ENCODE measurements at regions not wholly inside any gene's neighbourhood (a gene's known extent, or its start where the extent isn't known, plus 50 kb on each side); places are given as distances from the start of the nearest gene placed in this dataset.

DNA sequence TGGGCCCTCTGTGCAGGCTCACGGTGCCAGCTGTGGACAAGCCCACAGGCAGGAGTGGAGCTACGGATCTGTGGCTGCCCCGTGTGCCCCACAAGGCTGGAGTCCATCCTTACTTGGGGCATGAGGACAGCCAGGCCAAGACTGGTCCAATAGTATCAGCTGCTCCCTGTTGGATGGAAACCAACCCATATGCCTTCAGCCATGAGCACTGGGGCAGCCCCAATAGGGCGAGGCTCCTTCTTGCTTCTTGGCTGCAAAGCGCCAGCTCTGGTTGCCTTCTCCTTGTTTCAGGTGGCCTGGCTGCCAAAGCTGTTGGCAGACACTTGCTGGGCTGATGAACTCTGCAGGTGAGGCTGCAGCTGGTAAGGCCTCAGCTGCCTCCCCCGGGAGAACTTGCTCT lies 188.0 kb downstream of the ENGASE start:
- peak; percentile 30 for DNase-seq

DNA sequence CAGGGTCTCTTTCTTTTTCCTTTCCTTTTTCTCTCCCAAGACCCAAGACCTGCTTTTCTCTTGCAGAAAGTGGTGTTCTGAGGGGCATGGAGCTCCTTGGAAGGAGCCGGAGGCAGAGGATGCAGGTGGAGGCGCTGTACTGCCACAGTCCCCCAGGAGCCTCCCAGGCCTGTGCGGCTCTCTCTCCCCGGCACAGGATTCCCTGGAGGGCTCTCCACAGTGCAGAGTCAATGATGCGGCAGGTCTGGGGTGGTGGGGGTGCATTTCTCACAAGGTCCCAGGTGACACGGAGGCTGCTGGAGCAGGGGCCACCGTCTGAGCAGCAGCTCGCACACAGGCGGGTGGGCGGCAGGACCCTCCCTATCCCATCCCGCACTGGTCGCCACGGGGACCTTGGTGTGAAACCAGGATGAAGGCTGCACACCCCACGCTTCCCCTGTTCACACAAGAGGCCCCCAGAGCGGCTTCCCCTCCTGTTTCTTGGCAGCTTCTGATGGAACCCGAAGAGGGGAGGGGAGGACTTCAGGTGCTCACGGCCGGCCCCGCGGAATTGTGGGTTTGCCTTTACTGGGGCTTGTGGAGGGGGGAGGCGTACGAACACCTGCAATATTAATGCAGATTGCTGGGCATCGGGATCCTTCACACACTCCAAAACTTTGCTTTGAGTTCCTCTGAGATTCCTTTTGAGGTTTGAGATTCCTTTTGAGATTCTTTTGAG lies 186.9 kb downstream of the ENGASE start:
- DNase-seq, result no peak

DNA sequence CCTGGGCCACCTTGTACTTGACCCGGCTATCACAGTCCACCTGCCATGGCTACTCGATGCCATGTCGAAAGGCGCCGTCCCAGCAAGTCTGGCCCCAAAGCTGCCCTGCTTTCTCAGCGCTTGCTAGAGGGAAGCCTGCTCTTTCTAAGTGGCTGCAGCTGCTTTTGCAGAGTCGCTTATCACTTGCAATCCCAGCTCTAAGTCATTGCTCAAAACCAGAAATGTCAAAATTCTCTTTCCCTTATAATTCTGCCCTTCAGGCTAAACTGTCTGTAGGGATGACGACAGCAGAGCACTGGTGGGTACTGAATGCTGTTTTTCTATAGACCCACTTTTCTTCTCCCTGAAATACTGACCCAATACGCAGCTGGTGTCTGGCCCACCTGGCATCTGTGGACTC lies 184.2 kb downstream of the ENGASE start:
- no peak for DNase-seq

DNA sequence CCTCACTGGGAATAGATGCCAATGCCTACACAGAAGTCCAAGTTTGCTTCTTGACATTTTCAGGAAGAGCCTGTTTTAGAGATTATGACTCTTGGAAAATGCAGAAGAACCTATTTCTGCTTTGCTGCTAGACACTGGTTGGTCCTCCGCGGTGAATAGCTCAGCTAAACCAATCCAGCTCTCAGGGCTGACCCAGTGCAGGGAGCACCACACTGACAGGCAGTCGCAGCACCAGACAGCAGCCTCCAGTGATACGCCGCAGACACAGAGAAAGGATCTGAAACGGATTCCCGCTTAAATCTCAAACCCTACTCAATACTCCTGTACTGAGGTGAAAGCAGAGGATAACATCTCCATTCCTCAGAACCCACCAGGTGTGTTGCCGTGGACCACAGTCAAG lies 183.4 kb downstream of the ENGASE start:
- no peak for DNase-seq

DNA sequence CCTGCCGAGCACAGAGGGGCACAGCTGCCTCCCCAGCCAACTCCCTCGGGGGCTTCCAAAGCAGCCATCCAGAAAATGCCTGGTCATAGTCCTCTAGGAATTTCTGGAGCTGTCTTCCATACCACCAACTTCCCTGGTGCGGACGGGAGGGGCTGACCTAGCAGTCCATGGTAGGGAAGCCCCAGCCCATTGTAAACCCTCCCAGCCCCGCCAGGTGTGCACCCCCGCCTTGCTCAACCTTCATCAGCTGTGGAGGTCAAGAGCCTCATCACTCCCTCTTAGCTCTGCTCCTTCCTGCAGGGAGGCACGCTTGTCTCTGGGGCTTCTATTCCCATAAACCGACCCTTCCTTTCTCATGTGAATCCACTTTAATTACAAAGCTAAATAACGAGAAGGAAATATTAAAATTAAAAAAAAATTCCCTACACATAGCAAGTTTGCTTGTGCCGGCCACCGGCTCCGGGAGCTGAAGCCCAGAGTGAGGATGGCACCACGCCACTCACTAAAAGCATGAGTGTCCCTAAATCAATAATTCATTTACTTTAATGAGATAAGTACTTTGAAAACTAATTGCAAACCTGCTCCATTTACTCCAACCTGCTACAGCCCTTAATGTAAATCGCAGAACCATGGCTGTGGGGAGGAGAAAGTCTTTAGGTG lies 181.4 kb downstream of the ENGASE start:
- DNase-seq, result peak; percentile 50

DNA sequence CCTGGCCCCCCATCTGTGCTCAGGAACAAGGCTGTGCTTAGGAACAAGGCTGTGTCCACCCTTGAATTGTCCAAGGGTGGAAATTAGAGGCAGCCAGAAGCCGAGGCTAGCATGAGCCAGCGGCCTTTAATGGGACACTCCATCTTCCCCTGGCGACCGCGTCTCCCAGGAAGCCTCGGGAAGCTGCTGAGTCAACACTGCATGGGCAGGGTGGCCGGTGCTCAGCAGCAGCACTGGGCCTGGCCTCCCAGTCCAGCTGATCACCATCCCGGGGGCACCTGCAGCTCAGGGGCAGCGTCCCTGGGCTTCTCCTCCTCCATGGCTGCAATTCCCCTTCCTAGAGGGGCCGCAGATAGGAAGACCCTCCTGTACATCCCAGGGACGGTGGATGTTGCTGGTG lies 180.8 kb downstream of the ENGASE start:
- DNase-seq, result no peak

DNA sequence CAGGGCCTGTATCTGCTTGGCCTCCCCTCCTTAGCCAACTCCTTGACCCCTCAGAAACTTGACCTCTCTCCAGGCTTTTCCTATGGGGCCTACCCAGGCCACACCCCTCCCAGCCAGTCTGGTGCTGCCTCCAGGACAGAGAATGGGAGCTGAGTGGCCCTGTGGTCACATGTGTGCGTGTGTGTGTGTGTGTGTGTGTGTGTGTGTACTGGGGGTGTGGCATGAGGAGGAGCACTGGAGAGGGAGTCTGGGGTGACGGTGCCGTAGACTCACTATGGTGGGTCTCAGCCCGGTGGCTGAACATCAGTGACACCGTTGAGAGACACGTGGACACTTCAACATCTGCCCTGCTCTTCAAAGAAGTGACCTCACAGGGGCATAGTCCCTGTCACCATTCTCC lies 180.4 kb downstream of the ENGASE start:
- DNase-seq, result no peak

DNA sequence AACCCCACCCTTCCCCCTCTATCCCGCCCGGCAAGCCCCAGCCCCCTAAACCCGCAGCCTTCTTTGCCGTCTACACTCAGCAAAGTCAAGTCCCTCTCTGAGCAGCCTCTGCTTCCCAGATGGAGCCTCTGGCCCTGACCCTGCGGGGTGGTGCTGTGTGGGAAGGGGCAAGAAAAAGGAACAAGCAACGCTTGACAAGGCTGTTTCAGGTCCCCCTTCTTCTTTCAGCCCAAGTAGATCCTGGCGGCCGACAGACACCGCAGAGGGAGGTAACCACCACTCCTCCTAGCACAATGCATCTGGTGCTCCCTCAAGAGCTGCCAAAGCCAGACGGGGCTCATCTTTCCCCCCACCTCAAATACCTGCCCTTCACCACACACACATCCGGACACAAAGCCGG lies 178.3 kb downstream of the ENGASE start:
- peak; percentile 25 for DNase-seq

DNA sequence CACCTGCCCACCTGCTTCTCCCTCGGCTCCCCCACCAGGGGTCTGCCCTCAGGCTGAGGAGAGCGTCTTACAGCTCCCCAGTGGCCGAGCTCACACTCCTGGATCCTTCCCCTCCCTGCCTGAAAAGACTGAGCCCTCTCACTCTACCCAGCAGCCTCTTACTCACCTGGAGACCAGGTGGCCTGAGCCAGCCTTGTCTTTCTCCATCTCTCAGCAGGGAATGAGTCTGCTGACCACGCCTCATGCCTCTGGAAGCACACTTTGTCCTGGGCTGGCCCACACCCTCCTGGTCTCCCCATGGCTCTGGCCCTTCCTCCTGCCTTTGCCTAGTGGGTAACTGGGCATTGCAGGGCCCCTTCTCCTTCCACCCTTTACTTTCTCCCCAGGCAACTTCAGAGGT lies 177.2 kb downstream of the ENGASE start:
- DNase-seq, result no peak

DNA sequence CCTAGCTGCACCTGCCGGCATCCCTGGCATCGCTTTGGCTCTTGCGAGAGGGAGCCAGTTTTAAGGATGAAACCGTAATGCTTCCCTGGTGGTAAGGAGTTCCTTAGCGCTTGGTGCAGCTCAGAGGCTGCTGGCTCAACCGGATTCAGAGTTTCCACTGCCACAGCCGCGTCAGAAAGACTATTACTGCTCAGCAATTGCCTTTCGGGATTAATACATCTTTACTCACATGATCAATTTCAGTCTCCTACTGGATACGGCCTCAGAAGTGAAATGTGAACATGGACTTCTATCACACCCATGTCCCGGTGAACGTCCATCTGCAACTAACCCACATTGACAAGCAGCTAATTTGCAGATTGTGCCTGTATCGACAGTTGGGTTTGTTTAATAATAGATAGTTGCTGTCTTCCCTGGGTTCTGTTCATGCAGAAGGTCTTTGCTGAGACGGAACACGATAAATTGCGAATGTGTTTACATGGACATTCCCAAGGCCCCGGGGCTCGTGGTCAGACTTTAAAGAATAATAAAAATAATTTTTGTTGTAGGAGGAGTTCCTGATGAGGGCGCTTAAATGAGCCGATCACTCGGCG lies 175.4 kb downstream of the ENGASE start:
- DNase-seq, result no peak

DNA sequence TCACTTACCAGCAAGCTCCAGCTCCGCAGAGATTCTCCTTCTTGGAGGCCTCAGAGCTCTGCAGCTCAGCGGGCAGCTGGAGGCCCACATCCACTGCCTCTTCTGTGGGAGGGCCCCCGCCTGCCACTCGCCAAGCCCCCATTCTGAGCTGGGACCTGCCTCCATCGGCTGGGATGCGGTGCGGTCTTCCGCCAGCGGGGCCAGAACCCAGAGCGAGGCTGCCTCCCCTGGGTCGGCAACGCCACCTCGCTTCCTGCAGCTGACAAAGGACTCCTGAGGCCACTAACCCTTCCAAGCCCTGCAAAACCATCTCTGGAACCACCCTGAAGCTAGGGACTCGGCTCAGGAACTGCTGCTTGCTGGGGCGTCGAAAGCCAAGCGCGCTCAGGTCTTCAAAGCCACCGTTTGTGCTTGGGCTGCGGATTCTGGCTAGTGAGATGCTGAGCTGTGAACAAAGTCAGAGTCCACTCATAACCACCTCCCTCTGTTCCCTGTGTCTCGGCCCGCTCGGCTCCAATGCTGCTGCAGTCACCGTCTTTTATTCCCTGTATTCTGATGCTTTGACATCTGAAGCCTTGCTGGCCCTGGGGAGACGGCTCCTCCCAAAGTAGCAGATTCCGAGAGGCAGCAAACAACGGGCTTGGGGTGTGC lies 174.3 kb downstream of the ENGASE start:
- no peak for DNase-seq

DNA sequence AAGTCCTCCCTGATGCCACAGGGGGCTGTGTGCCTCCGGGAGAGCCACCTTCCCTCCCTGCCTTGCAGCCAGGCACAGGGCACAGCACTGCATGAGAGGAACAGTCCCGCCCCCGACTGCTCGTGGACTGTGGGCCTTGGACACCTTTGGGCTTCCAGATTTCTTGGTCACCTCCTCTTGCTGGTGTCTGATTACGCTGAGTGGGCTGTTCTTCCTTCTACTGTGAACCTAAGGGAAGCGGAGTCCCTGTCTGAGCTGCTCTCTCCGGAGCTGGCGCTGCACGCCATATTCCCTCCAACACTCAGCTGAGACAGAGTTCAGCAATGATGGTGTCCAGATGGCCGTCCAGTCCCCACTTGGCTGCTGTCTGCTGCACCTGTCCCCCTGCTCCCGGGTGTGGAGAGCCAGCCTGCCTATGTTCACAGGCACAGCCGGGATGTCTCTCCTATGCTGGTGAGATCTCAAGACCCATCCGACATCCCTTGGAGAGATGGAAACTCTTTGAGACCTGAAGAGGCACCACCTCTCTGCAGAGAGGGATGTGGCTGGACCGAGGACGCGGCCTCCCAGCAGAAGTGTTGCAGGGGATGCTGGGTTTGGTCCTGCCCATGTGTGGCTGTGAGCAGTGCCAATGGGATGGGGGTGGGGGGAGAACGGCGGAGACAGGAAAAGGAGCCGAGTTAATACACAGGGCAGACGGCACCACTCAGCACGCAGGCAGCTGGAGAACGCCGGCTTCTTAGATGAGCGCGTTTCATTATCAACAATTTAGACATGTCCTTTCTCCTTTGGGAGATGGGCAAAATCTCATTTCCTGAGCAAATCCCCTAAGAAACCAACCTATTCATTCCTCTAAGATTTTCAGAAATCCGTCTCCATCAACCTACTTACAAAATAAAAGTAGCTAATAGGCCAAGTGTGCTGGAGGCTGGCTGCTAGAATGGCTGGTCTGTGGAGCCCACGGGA lies 171.9 kb downstream of the ENGASE start:
- no peak for DNase-seq

DNA sequence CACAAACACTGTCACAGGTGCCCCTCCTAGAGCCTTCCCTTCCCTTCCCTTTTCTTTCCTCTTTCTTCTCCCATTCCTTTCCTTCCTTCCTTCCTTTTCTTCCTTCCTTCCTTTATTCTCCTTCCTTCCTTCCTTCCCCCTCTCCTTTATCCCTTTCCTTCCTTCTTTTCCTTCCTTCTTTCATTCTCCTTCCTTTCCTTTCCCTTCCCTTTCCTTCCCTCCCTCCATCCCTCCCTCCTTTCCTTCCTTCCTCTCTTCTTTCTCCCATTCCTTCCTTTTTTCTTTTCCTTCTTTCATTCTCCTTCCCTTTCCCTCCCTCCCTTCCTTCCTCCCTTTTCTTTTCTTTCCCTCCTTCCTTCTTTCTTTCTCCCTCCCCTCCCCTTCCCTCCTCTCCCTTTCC lies 170.0 kb downstream of the ENGASE start:
- DNase-seq, result no peak

DNA sequence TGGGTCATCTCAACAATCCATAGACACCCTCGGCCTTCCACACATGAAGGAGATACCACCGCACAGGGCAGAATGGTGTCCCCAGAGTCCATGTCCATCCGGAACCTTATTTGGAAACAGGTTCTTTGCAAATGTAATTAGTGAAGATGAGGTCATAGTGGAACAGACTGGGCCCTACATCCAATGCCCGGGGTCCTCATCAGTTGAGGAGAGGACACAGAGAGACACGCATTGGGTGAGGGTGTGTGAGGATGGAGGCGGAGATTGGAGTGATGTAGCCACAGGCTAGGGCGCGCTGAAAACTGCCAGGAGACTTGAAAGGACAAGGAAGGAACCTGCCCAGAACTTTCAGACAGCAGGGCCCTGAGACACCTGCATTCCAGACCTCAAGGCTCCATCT lies 169.4 kb downstream of the ENGASE start:
- DNase-seq, result no peak

DNA sequence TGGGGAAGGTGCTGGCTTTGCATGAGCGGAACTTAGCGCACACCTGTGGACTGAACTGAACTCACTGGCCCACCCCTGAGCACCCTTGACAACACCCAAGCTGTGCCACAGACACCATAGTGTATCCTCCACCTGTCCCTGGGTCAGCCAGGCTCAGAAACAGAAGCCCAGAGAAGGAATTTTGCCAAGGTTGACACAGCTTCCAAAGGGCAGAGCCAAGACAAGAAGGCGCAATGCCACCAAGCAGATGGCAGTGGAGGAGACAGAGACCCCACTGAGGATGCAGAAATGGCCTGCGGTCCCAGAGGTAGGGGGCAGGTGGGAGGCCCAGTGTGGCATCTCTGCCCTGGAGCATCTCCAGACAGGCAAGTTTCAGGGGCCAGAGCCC lies 169.0 kb downstream of the ENGASE start:
- DNase-seq, result no peak

DNA sequence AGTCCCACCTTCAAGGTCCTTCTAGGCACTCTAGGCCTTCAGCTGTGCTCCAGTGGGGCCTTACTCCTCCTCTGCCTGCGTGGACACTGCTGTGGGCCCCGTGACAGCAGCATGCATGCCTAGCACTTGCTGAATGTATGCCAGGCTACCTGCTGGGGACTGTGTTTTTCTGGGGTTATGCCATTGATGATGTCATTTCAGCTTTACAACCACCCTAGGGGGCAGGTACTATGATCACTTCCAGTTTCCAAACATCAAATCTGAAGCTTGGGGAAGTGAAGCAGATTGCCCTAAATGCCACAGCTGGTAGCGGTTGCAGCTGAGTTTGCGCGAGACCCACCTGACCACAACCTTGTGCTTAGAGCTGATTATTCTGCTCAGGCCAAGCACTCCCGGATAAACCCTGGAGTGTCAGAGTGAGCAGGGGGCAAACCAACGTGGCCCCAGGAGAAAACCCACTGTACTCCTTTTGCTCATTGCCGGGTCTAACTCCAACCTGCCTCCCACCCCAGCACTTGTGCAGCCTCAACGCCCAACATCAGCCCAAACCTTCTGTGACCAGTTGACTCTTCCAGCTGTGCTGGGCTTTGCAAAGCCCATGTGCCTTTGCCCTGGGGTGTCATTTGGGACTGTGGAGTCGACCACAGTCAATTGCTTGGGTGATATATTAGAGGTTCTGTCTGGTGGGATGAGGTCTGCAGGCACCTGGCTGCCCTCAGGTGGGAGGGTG lies 168.4 kb downstream of the ENGASE start:
- DNase-seq, result no peak

DNA sequence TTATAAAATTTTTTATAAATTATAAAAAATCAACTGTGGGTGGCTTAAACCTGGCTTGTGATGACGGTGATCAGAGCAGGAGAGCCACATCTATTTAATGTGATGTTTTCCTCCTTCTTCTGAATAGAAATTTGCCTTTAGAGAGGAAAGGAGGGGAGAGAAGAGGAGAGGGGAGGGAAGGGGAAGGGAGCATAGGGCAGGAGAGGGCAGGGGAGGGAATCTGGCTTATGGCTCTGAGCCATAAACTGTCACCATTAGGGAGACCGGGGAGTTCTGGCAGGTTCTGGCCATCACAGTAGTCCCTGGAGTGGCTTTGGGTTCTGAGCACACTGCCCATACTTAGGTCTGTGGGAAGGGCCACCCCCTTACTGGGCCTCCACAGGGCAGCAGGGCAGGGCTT lies 167.8 kb downstream of the ENGASE start:
- no peak for DNase-seq

DNA sequence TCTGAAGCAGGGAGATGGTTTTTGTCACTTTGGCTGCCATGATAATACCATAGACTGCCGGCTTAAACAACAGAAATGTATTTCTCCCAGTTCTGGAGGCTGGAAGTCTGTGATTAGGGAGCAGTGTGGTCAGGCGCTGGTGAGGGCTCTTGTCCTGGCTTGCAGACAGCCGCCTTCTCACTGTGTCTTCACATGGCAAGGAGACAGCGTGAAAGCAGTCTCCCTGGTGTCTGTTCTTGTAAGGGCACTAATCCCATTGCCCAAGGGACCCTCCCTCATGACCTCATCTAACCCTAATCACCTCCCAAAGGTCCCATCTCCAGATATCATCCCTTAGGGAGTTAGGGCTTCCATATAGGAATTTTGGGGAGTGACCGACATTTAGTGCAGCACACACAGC lies 167.0 kb downstream of the ENGASE start:
- DNase-seq, result no peak

DNA sequence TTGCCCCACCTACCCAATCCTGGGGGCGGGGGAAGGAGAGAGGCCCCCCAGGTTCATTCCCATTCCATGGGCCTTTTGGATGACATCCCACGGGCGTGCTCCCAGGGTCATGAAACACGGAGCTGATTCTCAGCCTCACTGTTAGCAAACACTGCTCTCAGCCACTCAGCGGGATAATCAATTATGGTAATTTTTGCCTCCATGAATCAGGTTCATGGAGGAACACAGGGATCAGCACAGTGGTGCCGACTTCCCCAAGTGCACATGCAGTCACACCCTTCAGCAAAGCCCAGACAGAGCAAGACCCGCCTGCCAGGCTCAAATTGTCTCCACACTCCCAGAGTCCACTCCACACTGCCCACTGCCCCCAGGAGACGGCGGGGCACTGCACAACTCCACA lies 164.6 kb downstream of the ENGASE start:
- DNase-seq, result no peak

DNA sequence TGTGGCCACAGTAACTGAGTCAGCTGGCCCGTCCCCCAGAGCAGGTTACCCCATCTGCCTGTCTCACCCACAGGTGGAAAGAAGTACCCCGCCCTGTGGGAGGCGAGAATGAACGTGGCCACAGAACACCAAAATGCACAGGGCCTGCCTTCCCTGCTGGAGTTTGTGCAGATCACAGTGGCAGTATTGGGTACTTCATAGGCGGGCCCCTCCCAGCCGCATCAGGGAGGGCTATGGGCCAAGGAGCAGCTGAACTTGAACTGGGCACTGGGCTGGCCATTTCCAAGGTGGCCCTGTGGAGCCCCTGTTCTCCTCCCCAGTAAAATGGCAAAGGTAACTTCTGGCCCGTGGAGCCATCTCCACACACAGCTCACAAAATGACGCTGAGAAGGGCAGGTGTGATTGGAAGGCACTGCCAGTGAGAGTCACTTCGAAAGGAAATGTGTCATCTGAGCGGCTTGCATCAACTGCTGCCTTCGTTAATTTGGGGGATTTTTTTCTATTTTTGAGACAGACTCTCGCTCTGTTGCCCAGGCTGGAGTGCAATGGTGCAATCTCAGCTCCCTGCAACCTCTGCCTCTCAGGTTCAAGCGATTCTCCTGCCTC lies 162.9 kb downstream of the ENGASE start:
- DNase-seq, result no peak

DNA sequence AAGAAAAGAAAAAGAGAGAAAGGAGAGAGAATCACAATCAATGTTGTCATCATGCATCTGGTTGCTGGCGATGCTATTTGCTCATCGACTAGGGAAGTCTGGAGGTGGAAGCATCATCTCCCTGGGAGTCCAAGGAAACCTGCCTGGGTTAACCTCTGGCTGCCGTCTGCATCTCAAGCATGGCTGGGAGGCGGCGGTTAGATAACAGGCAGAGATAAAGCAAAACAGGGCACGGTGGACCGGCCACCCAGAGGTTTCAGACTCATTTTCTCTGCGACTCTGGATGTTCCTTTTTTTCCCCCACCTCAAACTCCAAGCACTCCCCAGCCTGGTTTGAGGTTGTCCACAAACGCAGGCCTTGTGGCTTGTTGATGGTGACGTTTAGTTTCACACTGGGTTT lies 161.2 kb downstream of the ENGASE start:
- DNase-seq, result no peak
